Adrenal gland (tissue), 5 donors: ENCODE measurements at regions not wholly inside any gene's neighbourhood (a gene's known extent, or its start where the extent isn't known, plus 50 kb on each side); places are given as distances from the start of the nearest gene placed in this dataset.

Experiments used
- CTCF ChIP-seq, 6 experiments: fragments of 450-650 bp in 4 of 6; fragments of 200-600 bp in 2 of 6; sonication (generic) in 1 of 6; IDR thresholded peaks; 1 replicate in 5 of 6; 2 replicates in 1 of 6; pipeline versions ENCODE4 v1.5.1 to v1.8.0; 2016 to 2021; ENCODE audit warnings: antibody characterized with exemption in 6 of 6, mild to moderate bottlenecking in 2 of 6, moderate library complexity in 1 of 6
- POLR2A ChIP-seq, 2 donors: fragments of 450-650 bp; IDR thresholded peaks; one replicate each; pipeline ENCODE4 v1.6.1; 2017; ENCODE audit warnings: antibody characterized with exemption in 2 of 2, mild to moderate bottlenecking in 2 of 2, moderate library complexity in 1 of 2
- donor health status: DM: no; HTN: no; CAD: no.

GRCh38 chr9:115689331-115689730 lies 464.3 kb upstream of the PAPPA start:
- TF ChIP-seq CTCF (IDR thresholded peaks at IDR 0.05) (no peak), POLR2A (IDR thresholded peaks at IDR 0.05) (no peak)
